ENCODE measurements at regions not wholly inside any gene's neighbourhood (a gene's known extent, or its start where the extent isn't known, plus 50 kb on each side); places are given as distances from the start of the nearest gene placed in this dataset.

DNA sequence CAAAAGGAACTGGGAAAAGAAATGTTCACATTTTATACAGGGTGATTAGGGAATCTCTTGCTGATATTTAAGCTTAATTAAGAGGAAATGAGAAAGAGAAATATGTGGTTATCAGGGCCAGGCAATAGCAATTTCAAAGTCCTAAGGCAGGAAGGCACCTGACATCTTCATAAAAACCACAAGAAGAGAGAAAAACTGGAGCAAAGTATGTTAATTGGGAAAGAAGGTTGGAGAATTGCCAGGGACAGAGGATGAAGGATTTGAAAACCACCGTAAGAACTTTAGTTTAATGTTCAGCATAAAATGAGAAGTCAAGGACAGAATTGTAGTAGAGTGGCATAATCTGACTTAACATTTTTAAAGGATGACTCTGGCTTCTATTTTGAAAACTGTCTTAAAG, 691.8 kb upstream of the NRXN1 start:
- TF ChIP-seq, protein P1, sequence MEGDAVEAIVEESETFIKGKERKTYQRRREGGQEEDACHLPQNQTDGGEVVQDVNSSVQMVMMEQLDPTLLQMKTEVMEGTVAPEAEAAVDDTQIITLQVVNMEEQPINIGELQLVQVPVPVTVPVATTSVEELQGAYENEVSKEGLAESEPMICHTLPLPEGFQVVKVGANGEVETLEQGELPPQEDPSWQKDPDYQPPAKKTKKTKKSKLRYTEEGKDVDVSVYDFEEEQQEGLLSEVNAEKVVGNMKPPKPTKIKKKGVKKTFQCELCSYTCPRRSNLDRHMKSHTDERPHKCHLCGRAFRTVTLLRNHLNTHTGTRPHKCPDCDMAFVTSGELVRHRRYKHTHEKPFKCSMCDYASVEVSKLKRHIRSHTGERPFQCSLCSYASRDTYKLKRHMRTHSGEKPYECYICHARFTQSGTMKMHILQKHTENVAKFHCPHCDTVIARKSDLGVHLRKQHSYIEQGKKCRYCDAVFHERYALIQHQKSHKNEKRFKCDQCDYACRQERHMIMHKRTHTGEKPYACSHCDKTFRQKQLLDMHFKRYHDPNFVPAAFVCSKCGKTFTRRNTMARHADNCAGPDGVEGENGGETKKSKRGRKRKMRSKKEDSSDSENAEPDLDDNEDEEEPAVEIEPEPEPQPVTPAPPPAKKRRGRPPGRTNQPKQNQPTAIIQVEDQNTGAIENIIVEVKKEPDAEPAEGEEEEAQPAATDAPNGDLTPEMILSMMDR (IDR thresholded peaks at IDR 0.05; ENCODE audit: low read depth, low read length, poor library complexity, severe bottlenecking) = no peak
- TF ChIP-seq EZH2phosphoT487 (IDR thresholded peaks at IDR 0.05; ENCODE audit: borderline replicate concordance, low read length) = no peak

Measured in DOHH2 (cell line).